HCT116 (cell line): ENCODE measurements at regions not wholly inside any gene's neighbourhood (a gene's known extent, or its start where the extent isn't known, plus 50 kb on each side); places are given as distances from the start of the nearest gene placed in this dataset.

Experiments
- ATAC-seq: fragments of 200-7000 bp; cut with Tn5 transposase; 2 replicates; pipeline ENCODE4 v1.9.1; 2020; ENCODE audit warnings: mild to moderate bottlenecking, moderate library complexity
- BruUV-seq: library from RNA; stranded (reverse); fragments of 400-500 nt; replicated peaks from 2 replicates; lab custom pipeline; 2021; lab: Mats Ljungman, UMichigan
- CTCF ChIA-PET: fragments of 300-600 bp; sonication (Branson Sonifier 250); formaldehyde crosslinking; loops from one replicate; lab custom pipeline; 2021; ENCODE audit warnings: antibody characterized with exemption; lab: Charles Lee
- POLR2A ChIA-PET: fragments of 300-600, 350-600 bp; sonication (Branson Sonifier 250); formaldehyde crosslinking; loops from one replicate; lab custom pipeline; 2021; ENCODE audit warnings: antibody characterized with exemption; lab: Charles Lee
- RAD21 ChIA-PET, 2 experiments: fragments of 300-600 bp; sonication (Branson Sonifier 250); formaldehyde crosslinking; loops; one replicate each; lab custom pipeline; 2023; ENCODE audit warnings: low total read pairs in 2 of 2; ENCODE audit not compliant: uncharacterized antibody in 2 of 2, unreplicated experiment in 2 of 2, low non-redundant PET in 1 of 2; lab: Charles Lee
- DNase-seq: peaks from one replicate; pipeline ENCODE4 v3.0.0-alpha.2; 2010; ENCODE audit warnings: low read depth, low spot score
- H2AFZ ChIP-seq: fragments of 200-600 bp; shearing (Covaris generic), sonication (generic); 2 replicates; pipeline ENCODE4 v1.6.1; 2017; ENCODE audit warnings: low read depth, mixed run types, mixed read lengths, antibody characterized with exemption, low read length; ENCODE audit not compliant: poor library complexity, severe bottlenecking
- H3K27ac ChIP-seq: 2 replicates; pipeline ENCODE4 v1.5.1; 2012; ENCODE audit warnings: low read depth, low read length
- H3K27me3 ChIP-seq: fragments of 200-600 bp; sonication (generic); 2 replicates; pipeline ENCODE4 v1.6.1; 2016; ENCODE audit warnings: mixed run types, low read length, mixed read lengths; ENCODE audit not compliant: insufficient read depth
- H3K36me3 ChIP-seq, 2 experiments: fragments of 200-500 bp in 1 of 2; fragments of 200-600 bp in 1 of 2; sonication (Bioruptor generic) in 1 of 2; sonication (generic) in 1 of 2; 2 replicates each; pipeline versions ENCODE4 v1.5.1 to v1.6.1; 2014 to 2016; ENCODE audit warnings: low read length in 2 of 2, inconsistent platforms in 1 of 2, mixed read lengths in 1 of 2, mixed run types in 1 of 2; ENCODE audit not compliant: insufficient read depth in 2 of 2, control insufficient read depth in 1 of 2
- H3K4me1 ChIP-seq, 2 experiments: fragments of 200-600 bp in 1 of 2; sonication (generic) in 1 of 2; 2 replicates each; pipeline versions ENCODE4 v1.5.1 to v1.6.1; 2012 to 2017; ENCODE audit warnings: low read length in 2 of 2, inconsistent platforms in 1 of 2, mild to moderate bottlenecking in 1 of 2, mixed read lengths in 1 of 2, mixed run types in 1 of 2, moderate library complexity in 1 of 2; ENCODE audit not compliant: insufficient read depth in 2 of 2, control insufficient read depth in 1 of 2
- H3K4me2 ChIP-seq: fragments of 200-600 bp; sonication (generic); 2 replicates; pipeline ENCODE4 v1.6.1; 2017; ENCODE audit warnings: mixed run types, low read length, mixed read lengths
- H3K4me3 ChIP-seq, 2 experiments: fragments of 200-600 bp in 1 of 2; sonication (generic) in 1 of 2; replicated peaks in 1 of 2; 2 replicates each; pipeline ENCODE4 v1.5.1; 2011 to 2016; ENCODE audit warnings: low read length in 2 of 2, control low read depth in 1 of 2, low read depth in 1 of 2, mild to moderate bottlenecking in 1 of 2, mixed read lengths in 1 of 2, mixed run types in 1 of 2
- H3K79me2 ChIP-seq: fragments of 200-600 bp; sonication (generic); 2 replicates; pipeline ENCODE4 v1.6.1; 2017; ENCODE audit warnings: mild to moderate bottlenecking, mixed run types, low read length, moderate library complexity, mixed read lengths; ENCODE audit not compliant: insufficient read depth
- H3K9ac ChIP-seq: fragments of 200-600 bp; sonication (generic); 2 replicates; pipeline ENCODE4 v1.6.1; 2016; ENCODE audit warnings: low read length, mixed read lengths
- H3K9me2 ChIP-seq: fragments of 200-600 bp; sonication (generic), shearing (Covaris generic); 2 replicates; pipeline ENCODE4 v1.6.1; 2017; ENCODE audit warnings: mixed run types, mild to moderate bottlenecking, moderate library complexity; ENCODE audit not compliant: insufficient read depth
- H3K9me3 ChIP-seq, 2 experiments: fragments of 200-500 bp in 1 of 2; fragments of 200-600 bp in 1 of 2; sonication (Bioruptor generic) in 1 of 2; sonication (generic) in 1 of 2; 2 replicates each; pipeline ENCODE4 v1.6.1; 2014 to 2017; ENCODE audit warnings: low read length in 2 of 2, mixed read lengths in 2 of 2, inconsistent platforms in 1 of 2, low read depth in 1 of 2, mild to moderate bottlenecking in 1 of 2, mixed run types in 1 of 2, moderate library complexity in 1 of 2; ENCODE audit not compliant: control insufficient read depth in 1 of 2, insufficient read depth in 1 of 2
- H4K20me1 ChIP-seq: fragments of 200-600 bp; sonication (generic), shearing (Covaris generic); 2 replicates; pipeline ENCODE4 v1.6.1; 2017; ENCODE audit warnings: mixed run types, mild to moderate bottlenecking, moderate library complexity; ENCODE audit not compliant: insufficient read depth
- CBX3 ChIP-seq: IDR thresholded peaks from 2 replicates; pipeline ENCODE4 v1.6.1; 2012; ENCODE audit warnings: low read depth
- CEBPB ChIP-seq: IDR thresholded peaks from 2 replicates; pipeline ENCODE4 v1.6.1; 2012; ENCODE audit warnings: low read depth
- EGR1 ChIP-seq: IDR thresholded peaks from 2 replicates; pipeline ENCODE4 v1.6.1; 2012; ENCODE audit warnings: low read depth
- FOSL1 ChIP-seq: IDR thresholded peaks from 2 replicates; pipeline ENCODE4 v1.6.1; 2012; ENCODE audit warnings: low read depth
- JUND ChIP-seq: IDR thresholded peaks from 2 replicates; pipeline ENCODE4 v1.6.1; 2012
- MAX ChIP-seq: IDR thresholded peaks from 2 replicates; pipeline ENCODE4 v1.6.1; 2012
- POLR2A ChIP-seq: IDR thresholded peaks from 2 replicates; pipeline ENCODE4 v1.7.0; 2011; ENCODE audit warnings: borderline replicate concordance; ENCODE audit not compliant: insufficient read depth, insufficient read length; ENCODE audit errors: extremely low read depth
- RAD21 ChIP-seq: IDR thresholded peaks from 2 replicates; pipeline ENCODE4 v1.6.1; 2012; ENCODE audit warnings: low read depth, mild to moderate bottlenecking
- SIN3A ChIP-seq: IDR thresholded peaks from 2 replicates; pipeline ENCODE4 v1.6.1; 2012; ENCODE audit warnings: low read depth
- SP1 ChIP-seq: IDR thresholded peaks from 2 replicates; pipeline ENCODE4 v1.6.1; 2012; ENCODE audit warnings: low read depth
- TCF7L2 ChIP-seq: IDR thresholded peaks from 2 replicates; pipeline ENCODE4 v1.7.0; 2011; ENCODE audit warnings: borderline replicate concordance, inconsistent platforms; ENCODE audit not compliant: insufficient read depth, insufficient read length; ENCODE audit errors: extremely low read depth
- ZNF274 ChIP-seq: fragments of 200-500 bp; sonication (Bioruptor generic); IDR thresholded peaks from 2 replicates; pipeline ENCODE4 v1.6.1; 2014; ENCODE audit warnings: mild to moderate bottlenecking, low read depth, low read length, inconsistent platforms
- intact Hi-C: fragments of 100-400 bp; cut with micrococcal nuclease; formaldehyde crosslinking; loops from 2 replicates; pipeline ENCODE4 v1.10.0; 2022
- TF ChIP-seq, protein P1 (sequence below): IDR thresholded peaks from 2 replicates; pipeline ENCODE4 v1.6.1; 2012; ENCODE audit warnings: low read depth
- TF ChIP-seq, protein P2 (sequence below): IDR thresholded peaks from 2 replicates; pipeline ENCODE4 v1.6.1; 2012
- TF ChIP-seq, protein P3 (sequence below): IDR thresholded peaks from 2 replicates; pipeline ENCODE4 v1.6.1; 2011; ENCODE audit warnings: mild to moderate bottlenecking, low read length, moderate library complexity; ENCODE audit not compliant: insufficient replicate concordance; ENCODE audit errors: extremely low read depth
- TF ChIP-seq, protein P4 (sequence below), 3 experiments: fragments of 200-600 bp in 1 of 3; sonication (generic) in 1 of 3; IDR thresholded peaks in 2 of 3; conservative IDR thresholded peaks in 1 of 3; 2 replicates each; pipeline ENCODE4 v1.5.1; 2012 to 2017; ENCODE audit warnings: low read depth in 2 of 3, low read length in 2 of 3, antibody characterized with exemption in 1 of 3, borderline replicate concordance in 1 of 3, control low read depth in 1 of 3, mild to moderate bottlenecking in 1 of 3, mixed read lengths in 1 of 3, mixed run types in 1 of 3, moderate library complexity in 1 of 3; ENCODE audit not compliant: insufficient read depth in 1 of 3

GRCh38 chr14:54052696-54053385, 96.2 kb upstream of the BMP4 start:
- Histone ChIP-seq H3K27ac (no peak overlapping the region), H3K36me3 (no peaks in the 10 kb centered on the region), H4K20me1 (no peaks in the 10 kb centered on the region), H3K27me3 (no peaks in the 10 kb centered on the region), H2AFZ (no peak overlapping the region), H3K9me2 (no peaks in the 10 kb centered on the region), H3K4me3 (no peak overlapping the region), H3K4me2 (no peak overlapping the region), H3K9me3 (no peaks in the 10 kb centered on the region), H3K79me2 (no peaks in the 10 kb centered on the region), H3K9ac (no peak overlapping the region), H3K4me1 (no peaks in the 10 kb centered on the region)
- DNase-seq (no peak), ATAC-seq (no peak)
- RAD21 ChIA-PET, result no interaction called here
- POLR2A ChIA-PET, result no interaction called here
- TF ChIP-seq CBX3 (no peak), CEBPB (no peak), FOSL1 (no peak), SIN3A (no peak), POLR2A (no peak), ZNF274 (no peak), JUND (no peak), EGR1 (no peak), MAX (no peak), RAD21 (no peak), TCF7L2 (no peak), SP1 (no peak)
- TF ChIP-seq, protein P1, sequence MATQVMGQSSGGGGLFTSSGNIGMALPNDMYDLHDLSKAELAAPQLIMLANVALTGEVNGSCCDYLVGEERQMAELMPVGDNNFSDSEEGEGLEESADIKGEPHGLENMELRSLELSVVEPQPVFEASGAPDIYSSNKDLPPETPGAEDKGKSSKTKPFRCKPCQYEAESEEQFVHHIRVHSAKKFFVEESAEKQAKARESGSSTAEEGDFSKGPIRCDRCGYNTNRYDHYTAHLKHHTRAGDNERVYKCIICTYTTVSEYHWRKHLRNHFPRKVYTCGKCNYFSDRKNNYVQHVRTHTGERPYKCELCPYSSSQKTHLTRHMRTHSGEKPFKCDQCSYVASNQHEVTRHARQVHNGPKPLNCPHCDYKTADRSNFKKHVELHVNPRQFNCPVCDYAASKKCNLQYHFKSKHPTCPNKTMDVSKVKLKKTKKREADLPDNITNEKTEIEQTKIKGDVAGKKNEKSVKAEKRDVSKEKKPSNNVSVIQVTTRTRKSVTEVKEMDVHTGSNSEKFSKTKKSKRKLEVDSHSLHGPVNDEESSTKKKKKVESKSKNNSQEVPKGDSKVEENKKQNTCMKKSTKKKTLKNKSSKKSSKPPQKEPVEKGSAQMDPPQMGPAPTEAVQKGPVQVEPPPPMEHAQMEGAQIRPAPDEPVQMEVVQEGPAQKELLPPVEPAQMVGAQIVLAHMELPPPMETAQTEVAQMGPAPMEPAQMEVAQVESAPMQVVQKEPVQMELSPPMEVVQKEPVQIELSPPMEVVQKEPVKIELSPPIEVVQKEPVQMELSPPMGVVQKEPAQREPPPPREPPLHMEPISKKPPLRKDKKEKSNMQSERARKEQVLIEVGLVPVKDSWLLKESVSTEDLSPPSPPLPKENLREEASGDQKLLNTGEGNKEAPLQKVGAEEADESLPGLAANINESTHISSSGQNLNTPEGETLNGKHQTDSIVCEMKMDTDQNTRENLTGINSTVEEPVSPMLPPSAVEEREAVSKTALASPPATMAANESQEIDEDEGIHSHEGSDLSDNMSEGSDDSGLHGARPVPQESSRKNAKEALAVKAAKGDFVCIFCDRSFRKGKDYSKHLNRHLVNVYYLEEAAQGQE, result no peak
- TF ChIP-seq, protein P2, sequence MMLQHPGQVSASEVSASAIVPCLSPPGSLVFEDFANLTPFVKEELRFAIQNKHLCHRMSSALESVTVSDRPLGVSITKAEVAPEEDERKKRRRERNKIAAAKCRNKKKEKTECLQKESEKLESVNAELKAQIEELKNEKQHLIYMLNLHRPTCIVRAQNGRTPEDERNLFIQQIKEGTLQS, result no peak
- TF ChIP-seq, protein P3, sequence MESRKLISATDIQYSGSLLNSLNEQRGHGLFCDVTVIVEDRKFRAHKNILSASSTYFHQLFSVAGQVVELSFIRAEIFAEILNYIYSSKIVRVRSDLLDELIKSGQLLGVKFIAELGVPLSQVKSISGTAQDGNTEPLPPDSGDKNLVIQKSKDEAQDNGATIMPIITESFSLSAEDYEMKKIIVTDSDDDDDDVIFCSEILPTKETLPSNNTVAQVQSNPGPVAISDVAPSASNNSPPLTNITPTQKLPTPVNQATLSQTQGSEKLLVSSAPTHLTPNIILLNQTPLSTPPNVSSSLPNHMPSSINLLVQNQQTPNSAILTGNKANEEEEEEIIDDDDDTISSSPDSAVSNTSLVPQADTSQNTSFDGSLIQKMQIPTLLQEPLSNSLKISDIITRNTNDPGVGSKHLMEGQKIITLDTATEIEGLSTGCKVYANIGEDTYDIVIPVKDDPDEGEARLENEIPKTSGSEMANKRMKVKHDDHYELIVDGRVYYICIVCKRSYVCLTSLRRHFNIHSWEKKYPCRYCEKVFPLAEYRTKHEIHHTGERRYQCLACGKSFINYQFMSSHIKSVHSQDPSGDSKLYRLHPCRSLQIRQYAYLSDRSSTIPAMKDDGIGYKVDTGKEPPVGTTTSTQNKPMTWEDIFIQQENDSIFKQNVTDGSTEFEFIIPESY, result no peak
- TF ChIP-seq, protein P4, sequence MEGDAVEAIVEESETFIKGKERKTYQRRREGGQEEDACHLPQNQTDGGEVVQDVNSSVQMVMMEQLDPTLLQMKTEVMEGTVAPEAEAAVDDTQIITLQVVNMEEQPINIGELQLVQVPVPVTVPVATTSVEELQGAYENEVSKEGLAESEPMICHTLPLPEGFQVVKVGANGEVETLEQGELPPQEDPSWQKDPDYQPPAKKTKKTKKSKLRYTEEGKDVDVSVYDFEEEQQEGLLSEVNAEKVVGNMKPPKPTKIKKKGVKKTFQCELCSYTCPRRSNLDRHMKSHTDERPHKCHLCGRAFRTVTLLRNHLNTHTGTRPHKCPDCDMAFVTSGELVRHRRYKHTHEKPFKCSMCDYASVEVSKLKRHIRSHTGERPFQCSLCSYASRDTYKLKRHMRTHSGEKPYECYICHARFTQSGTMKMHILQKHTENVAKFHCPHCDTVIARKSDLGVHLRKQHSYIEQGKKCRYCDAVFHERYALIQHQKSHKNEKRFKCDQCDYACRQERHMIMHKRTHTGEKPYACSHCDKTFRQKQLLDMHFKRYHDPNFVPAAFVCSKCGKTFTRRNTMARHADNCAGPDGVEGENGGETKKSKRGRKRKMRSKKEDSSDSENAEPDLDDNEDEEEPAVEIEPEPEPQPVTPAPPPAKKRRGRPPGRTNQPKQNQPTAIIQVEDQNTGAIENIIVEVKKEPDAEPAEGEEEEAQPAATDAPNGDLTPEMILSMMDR (IDR thresholded peaks at IDR 0.05 in 2 of 3, conservative IDR thresholded peaks at IDR 0.05 in 1 of 3; ENCODE audit: borderline replicate concordance in 1 of 3, insufficient read depth in 1 of 3, low read depth in 2 of 3, low read length in 2 of 3), result no peak
- CTCF ChIA-PET, result no interaction called here
- no TSS peak for BruUV-seq
- intact Hi-C loops, result no loop called here
